ENCODE measurements at regions not wholly inside any gene's neighbourhood (a gene's known extent, or its start where the extent isn't known, plus 50 kb on each side); places are given as distances from the start of the nearest gene placed in this dataset.

DNA sequence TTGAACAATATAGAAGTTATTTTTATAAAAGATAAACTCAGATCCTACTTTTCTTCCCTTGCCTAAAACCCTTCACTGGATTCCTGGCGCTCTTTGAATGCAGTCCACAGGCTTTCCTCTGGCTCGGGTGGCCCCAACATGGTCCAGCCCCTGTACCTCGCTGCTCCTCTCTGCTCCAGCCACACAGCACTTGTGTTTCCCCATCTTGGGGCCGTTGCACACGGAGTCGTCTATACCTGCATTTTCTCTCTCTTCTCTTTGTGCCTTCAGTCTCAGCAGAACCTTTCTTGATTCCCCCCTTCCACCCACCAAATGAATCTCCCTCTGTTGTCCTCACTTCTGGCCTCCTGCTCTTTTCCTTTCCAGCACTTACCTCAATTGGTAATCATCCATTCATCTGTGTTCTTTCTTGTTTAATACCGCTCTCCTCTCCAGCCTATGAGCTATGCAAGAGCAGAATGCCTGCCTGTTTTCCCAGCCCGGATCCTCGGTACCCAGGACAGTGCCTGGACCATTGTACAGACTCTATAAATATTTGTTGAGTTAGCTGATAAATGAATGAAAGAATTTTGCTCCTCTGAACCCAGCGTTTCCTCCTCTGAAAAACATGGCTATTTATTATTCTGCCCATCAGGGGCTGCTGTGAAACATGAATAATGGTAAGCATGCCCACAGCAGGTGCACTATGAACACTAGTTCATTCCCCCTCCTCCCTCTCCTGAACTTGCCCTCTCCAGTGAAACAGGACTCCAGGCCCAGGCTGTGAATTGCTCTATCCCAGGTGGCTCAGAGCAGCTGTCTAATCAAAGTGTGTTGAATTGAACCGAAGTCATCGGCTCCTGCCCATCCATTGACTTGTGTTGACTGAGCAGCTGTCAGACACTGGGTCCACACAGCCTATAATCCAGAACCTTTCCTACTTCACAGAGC, 266.9 kb downstream of the PTPRU start:
- Histone ChIP-seq H3K4me1 (ENCODE audit: control insufficient read depth, insufficient read depth, low read length) (no peaks in the 10 kb centered on the region), H3K4me3 (no peak overlapping the region), H3K4me2 (ENCODE audit: control insufficient read depth, insufficient read depth) (no peak overlapping the region), H4K20me1 (ENCODE audit: control insufficient read depth, insufficient read depth) (no peaks in the 10 kb centered on the region), H3K27ac (ENCODE audit: control insufficient read depth, insufficient read depth) (no peak overlapping the region), H3K9me3 (replicated peaks; ENCODE audit: control insufficient read depth, insufficient read depth, low read length) (no peaks in the 10 kb centered on the region), H3K9ac (ENCODE audit: control insufficient read depth, insufficient read depth, low read length) (no peak overlapping the region), H2AFZ (ENCODE audit: control insufficient read depth, low read depth, low read length) (no peak overlapping the region), H3K36me3 (ENCODE audit: control insufficient read depth in 2 of 2, insufficient read depth in 2 of 2, low read length in 1 of 2) (no peaks in the 10 kb centered on the region), H3K27me3 (replicated peaks in 1 of 2; ENCODE audit: control insufficient read depth in 2 of 2, insufficient read depth in 2 of 2, low read length in 1 of 2) (peaks cover 0 to 8% of the 10 kb centered on the region in 2 experiments; a peak in 3 of 4 replicates), H3K79me2 (ENCODE audit: control insufficient read depth, insufficient read depth, low read length) (no peaks in the 10 kb centered on the region)
- no peak for ATAC-seq
- intact Hi-C loops (cut with micrococcal nuclease; ENCODE audit: unreplicated experiment) = no loop called here
- ChIA-PET CTCF (no interaction called here), POLR2A (no interaction called here), RAD21 (ENCODE audit: unreplicated experiment) (no interaction called here), SMC1A (ENCODE audit: uncharacterized antibody, unreplicated experiment) (no interaction called here)
- FAIRE-seq = no peak
- no TSS peak for BruUV-seq (replicated peaks)
- TF ChIP-seq ZSCAN29 (IDR thresholded peaks at IDR 0.05) = no peak
- TF ChIP-seq SMARCA5 (IDR thresholded peaks at IDR 0.05) = no peak
- TF ChIP-seq PAX5 (IDR thresholded peaks at IDR 0.05; ENCODE audit: borderline replicate concordance, low read depth, low read length) = no peak
- TF ChIP-seq POLR2AphosphoS5 (IDR thresholded peaks at IDR 0.05; ENCODE audit: low read length) = no peak
- TF ChIP-seq NFIC (IDR thresholded peaks at IDR 0.05; ENCODE audit: low read depth, low read length) = no peak
- TF ChIP-seq SMC3 (IDR thresholded peaks at IDR 0.05; ENCODE audit: borderline replicate concordance, low read length) = no peak
- TF ChIP-seq HDGF (IDR thresholded peaks at IDR 0.05) = no peak
- no peak for TF ChIP-seq NFXL1 (IDR thresholded peaks at IDR 0.05; ENCODE audit: borderline replicate concordance)
- TF ChIP-seq HDAC2 (IDR thresholded peaks at IDR 0.05) = no peak
- TF ChIP-seq TAF1 (IDR thresholded peaks at IDR 0.05; ENCODE audit: borderline replicate concordance, low read depth, low read length) = no peak
- TF ChIP-seq SRF (IDR thresholded peaks at IDR 0.05; ENCODE audit: low read depth in 2 of 2, low read length in 2 of 2) = no peak
- TF ChIP-seq ASH2L (IDR thresholded peaks at IDR 0.05; ENCODE audit: borderline replicate concordance, low read depth) = no peak
- TF ChIP-seq, protein P1, sequence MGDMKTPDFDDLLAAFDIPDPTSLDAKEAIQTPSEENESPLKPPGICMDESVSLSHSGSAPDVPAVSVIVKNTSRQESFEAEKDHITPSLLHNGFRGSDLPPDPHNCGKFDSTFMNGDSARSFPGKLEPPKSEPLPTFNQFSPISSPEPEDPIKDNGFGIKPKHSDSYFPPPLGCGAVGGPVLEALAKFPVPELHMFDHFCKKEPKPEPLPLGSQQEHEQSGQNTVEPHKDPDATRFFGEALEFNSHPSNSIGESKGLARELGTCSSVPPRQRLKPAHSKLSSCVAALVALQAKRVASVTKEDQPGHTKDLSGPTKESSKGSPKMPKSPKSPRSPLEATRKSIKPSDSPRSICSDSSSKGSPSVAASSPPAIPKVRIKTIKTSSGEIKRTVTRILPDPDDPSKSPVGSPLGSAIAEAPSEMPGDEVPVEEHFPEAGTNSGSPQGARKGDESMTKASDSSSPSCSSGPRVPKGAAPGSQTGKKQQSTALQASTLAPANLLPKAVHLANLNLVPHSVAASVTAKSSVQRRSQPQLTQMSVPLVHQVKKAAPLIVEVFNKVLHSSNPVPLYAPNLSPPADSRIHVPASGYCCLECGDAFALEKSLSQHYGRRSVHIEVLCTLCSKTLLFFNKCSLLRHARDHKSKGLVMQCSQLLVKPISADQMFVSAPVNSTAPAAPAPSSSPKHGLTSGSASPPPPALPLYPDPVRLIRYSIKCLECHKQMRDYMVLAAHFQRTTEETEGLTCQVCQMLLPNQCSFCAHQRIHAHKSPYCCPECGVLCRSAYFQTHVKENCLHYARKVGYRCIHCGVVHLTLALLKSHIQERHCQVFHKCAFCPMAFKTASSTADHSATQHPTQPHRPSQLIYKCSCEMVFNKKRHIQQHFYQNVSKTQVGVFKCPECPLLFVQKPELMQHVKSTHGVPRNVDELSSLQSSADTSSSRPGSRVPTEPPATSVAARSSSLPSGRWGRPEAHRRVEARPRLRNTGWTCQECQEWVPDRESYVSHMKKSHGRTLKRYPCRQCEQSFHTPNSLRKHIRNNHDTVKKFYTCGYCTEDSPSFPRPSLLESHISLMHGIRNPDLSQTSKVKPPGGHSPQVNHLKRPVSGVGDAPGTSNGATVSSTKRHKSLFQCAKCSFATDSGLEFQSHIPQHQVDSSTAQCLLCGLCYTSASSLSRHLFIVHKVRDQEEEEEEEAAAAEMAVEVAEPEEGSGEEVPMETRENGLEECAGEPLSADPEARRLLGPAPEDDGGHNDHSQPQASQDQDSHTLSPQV (IDR thresholded peaks at IDR 0.05) = no peak
- TF ChIP-seq GATAD2B (conservative IDR thresholded peaks at IDR 0.05; ENCODE audit: low read depth) = no peak
- TF ChIP-seq, protein P2, sequence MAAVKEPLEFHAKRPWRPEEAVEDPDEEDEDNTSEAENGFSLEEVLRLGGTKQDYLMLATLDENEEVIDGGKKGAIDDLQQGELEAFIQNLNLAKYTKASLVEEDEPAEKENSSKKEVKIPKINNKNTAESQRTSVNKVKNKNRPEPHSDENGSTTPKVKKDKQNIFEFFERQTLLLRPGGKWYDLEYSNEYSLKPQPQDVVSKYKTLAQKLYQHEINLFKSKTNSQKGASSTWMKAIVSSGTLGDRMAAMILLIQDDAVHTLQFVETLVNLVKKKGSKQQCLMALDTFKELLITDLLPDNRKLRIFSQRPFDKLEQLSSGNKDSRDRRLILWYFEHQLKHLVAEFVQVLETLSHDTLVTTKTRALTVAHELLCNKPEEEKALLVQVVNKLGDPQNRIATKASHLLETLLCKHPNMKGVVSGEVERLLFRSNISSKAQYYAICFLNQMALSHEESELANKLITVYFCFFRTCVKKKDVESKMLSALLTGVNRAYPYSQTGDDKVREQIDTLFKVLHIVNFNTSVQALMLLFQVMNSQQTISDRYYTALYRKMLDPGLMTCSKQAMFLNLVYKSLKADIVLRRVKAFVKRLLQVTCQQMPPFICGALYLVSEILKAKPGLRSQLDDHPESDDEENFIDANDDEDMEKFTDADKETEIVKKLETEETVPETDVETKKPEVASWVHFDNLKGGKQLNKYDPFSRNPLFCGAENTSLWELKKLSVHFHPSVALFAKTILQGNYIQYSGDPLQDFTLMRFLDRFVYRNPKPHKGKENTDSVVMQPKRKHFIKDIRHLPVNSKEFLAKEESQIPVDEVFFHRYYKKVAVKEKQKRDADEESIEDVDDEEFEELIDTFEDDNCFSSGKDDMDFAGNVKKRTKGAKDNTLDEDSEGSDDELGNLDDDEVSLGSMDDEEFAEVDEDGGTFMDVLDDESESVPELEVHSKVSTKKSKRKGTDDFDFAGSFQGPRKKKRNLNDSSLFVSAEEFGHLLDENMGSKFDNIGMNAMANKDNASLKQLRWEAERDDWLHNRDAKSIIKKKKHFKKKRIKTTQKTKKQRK (IDR thresholded peaks at IDR 0.05; ENCODE audit: low read depth, low read length) = no peak
- in situ Hi-C loops (cut with MboI) = no loop called here
- no peak for DNase-seq (ENCODE audit: low read depth, low spot score)
- 13% methylated on average over 12 of the region's 12 CpGs for WGBS (ENCODE audit: insufficient coverage, insufficient replicate concordance, low lambda C conversion rate, missing lambda C conversion rate)
